Karpas-422 (cell line): ENCODE measurements at regions not wholly inside any gene's neighbourhood (a gene's known extent, or its start where the extent isn't known, plus 50 kb on each side); places are given as distances from the start of the nearest gene placed in this dataset.

Experiments
- DNase-seq: peaks from one replicate; pipeline ENCODE4 v3.0.0-alpha.2; 2015
- H2AFZ ChIP-seq: fragments of 200-600 bp; sonication (generic); 2 replicates; pipeline ENCODE4 v1.6.1; 2014; ENCODE audit warnings: antibody characterized with exemption, low read length, mixed read lengths
- H3K27ac ChIP-seq: fragments of 200-600 bp; sonication (generic); 2 replicates; pipeline ENCODE4 v1.5.1; 2014; ENCODE audit warnings: mild to moderate bottlenecking, low read length, moderate library complexity
- H3K27me3 ChIP-seq: fragments of 200-600 bp; sonication (generic); 2 replicates; pipeline ENCODE4 v1.6.1; 2014; ENCODE audit warnings: low read length, mixed read lengths
- H3K36me3 ChIP-seq: fragments of 200-600 bp; sonication (generic); 2 replicates; pipeline ENCODE4 v1.6.1; 2014; ENCODE audit warnings: low read length, mixed read lengths; ENCODE audit not compliant: insufficient read depth
- H3K4me1 ChIP-seq: fragments of 200-600 bp; sonication (generic); 2 replicates; pipeline ENCODE4 v1.6.1; 2014; ENCODE audit warnings: mild to moderate bottlenecking, low read length, mixed read lengths
- H3K4me2 ChIP-seq: fragments of 200-600 bp; sonication (generic); 2 replicates; pipeline ENCODE4 v1.6.1; 2014; ENCODE audit warnings: low read length, low read depth, mild to moderate bottlenecking; ENCODE audit not compliant: poor library complexity, severe bottlenecking
- H3K4me3 ChIP-seq: fragments of 200-600 bp; sonication (generic); 2 replicates; pipeline ENCODE4 v1.5.1; 2014; ENCODE audit warnings: mild to moderate bottlenecking, antibody characterized with exemption, low read length, mixed read lengths
- H3K79me2 ChIP-seq: fragments of 200-600 bp; sonication (generic); 2 replicates; pipeline ENCODE4 v1.6.1; 2014; ENCODE audit warnings: mild to moderate bottlenecking, low read length, mixed read lengths
- H3K9ac ChIP-seq: fragments of 200-600 bp; sonication (generic); 2 replicates; pipeline ENCODE4 v1.6.0; 2014; ENCODE audit warnings: low read length
- H3K9me2 ChIP-seq: fragments of 200-600 bp; sonication (generic), shearing (Covaris generic); replicated peaks from 2 replicates; pipeline ENCODE4 v1.6.0; 2014; ENCODE audit warnings: mild to moderate bottlenecking, low read length, moderate library complexity; ENCODE audit not compliant: insufficient read depth
- H3K9me3 ChIP-seq: fragments of 300-700, 200-600 bp; sonication (generic); 2 replicates; pipeline ENCODE4 v1.6.1; 2014; ENCODE audit warnings: low read length, mixed read lengths
- H4K20me1 ChIP-seq: fragments of 200-600 bp; sonication (generic); 2 replicates; pipeline ENCODE4 v1.6.1; 2014; ENCODE audit warnings: mild to moderate bottlenecking, antibody characterized with exemption, low read length, low read depth; ENCODE audit not compliant: insufficient read depth

DNA sequence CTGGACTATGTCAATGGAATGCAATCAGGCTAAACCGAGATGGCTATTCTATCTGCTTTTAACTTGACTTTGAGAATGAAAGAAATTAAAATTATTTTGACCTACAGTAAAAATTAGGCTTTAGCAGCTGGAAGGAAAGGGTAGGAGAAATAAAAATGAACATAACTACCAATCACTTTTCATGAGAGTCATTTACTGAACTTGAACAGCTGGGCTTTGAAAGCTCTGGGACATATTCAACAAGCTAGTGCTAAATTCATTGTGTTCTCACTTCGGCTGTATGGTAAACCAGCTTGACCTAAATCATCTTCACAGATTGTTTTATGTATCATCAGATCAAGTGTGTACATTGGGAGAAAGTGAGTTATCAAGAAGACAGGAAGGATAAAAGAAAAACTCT is 161.5 kb upstream of the STXBP5 start:
- Histone ChIP-seq H2AFZ (no peak overlapping the region), H3K36me3 (no peaks in the 10 kb centered on the region), H3K9ac (no peak overlapping the region), H4K20me1 (no peaks in the 10 kb centered on the region), H3K27me3 (no peaks in the 10 kb centered on the region), H3K9me3 (no peaks in the 10 kb centered on the region), H3K9me2 (no peaks in the 10 kb centered on the region), H3K79me2 (no peaks in the 10 kb centered on the region), H3K4me1 (peaks cover 5% of the 10 kb centered on the region), H3K4me3 (no peak overlapping the region), H3K27ac (no peak overlapping the region), H3K4me2 (no peak overlapping the region)
- no peak for DNase-seq

DNA sequence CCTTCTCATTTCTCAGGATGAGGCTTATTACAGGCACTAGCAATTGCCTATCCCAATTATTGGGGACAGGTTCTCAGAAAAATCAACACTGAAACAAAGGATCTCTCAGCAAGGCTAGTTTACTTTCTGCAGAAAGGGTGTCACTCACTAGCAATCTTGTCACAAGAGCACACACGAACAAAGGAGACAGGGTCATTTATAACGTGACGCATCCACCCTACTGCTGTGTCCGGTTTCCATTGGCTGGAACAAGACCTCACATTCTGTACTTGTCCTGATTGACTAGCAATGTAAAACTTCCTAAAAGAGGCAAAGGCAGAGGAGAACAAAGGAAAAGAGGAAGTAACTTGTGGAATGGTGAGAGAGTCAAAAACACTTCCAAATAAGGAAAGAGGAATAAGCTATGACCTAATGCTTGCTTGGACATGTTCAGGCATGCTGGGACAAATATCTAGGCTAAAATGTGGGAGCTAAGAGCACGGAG is 160.2 kb upstream of the STXBP5 start:
- Histone ChIP-seq H3K36me3 (no peaks in the 10 kb centered on the region), H3K4me1 (no peaks in the 10 kb centered on the region), H3K9me2 (no peaks in the 10 kb centered on the region), H3K4me3 (no peak overlapping the region), H3K9ac (no peak overlapping the region), H3K27me3 (no peaks in the 10 kb centered on the region), H3K9me3 (no peaks in the 10 kb centered on the region), H3K79me2 (no peaks in the 10 kb centered on the region), H3K27ac (no peak overlapping the region), H4K20me1 (no peaks in the 10 kb centered on the region), H2AFZ (no peak overlapping the region), H3K4me2 (no peak overlapping the region)
- no peak for DNase-seq

DNA sequence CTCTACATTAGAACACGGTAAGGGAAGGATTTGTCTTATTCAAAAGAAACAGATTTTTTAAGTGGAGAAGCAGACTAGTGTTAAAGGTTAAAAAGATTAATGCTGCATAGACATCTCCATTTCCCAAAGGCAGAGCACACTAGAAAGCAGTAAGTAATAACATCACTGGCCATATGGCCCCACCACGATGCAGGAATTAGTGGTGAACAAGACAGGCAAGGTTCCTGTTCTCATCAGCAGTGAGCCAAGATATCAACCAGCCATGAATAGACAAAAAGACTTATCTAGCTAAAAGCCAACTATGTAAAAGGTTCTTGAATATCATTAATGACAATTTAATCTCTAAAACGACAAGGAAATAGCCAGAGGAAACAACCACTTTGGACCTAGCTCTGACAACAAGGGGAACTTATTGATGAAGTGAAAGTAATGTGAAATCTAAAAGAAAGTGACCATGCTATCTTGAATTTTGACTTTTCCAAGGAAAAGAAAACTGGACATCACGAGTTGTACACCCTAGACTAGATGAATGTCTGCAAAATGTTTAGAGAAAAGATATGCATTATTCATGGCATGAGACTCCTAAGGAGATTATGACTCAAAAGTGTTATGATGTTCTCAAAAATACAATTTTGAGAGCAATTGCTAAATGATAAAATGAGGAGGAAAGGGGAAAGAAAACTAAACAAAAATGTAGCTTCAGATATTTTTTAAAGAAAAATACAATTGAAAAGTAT is 157.9 kb upstream of the STXBP5 start:
- Histone ChIP-seq H3K9me2 (no peaks in the 10 kb centered on the region), H3K79me2 (no peaks in the 10 kb centered on the region), H3K9ac (no peak overlapping the region), H2AFZ (no peak overlapping the region), H3K9me3 (no peaks in the 10 kb centered on the region), H3K4me2 (no peak overlapping the region), H3K4me1 (no peaks in the 10 kb centered on the region), H3K27me3 (no peaks in the 10 kb centered on the region), H4K20me1 (no peaks in the 10 kb centered on the region), H3K36me3 (no peaks in the 10 kb centered on the region), H3K4me3 (no peak overlapping the region), H3K27ac (no peak overlapping the region)
- no peak for DNase-seq

DNA sequence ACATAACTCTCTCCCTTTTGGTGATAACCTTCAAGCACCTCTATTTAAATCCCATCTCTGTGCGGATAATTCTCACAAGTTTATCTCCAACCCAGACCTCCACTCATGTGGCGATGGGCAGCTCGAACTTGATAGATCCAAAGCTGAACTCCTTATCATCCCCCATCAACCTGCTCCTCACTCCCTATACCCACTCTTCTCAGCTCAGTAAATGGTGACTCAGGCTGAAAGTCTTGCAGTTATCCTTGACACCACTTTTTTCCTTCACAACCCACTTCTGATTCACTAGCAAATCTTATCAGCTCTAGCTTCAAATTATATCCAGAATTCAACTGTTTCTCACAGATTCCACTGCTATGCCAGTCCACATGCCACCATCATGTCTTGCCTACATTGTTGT is 155.3 kb upstream of the STXBP5 start:
- Histone ChIP-seq H3K27me3 (0 out of 2 replicates have a peak, but pooled peaks cover 3% of the 10 kb centered on the region), H3K4me2 (no peak overlapping the region), H3K79me2 (no peaks in the 10 kb centered on the region), H3K36me3 (no peaks in the 10 kb centered on the region), H3K27ac (no peak overlapping the region), H2AFZ (no peak overlapping the region), H4K20me1 (no peaks in the 10 kb centered on the region), H3K4me1 (no peaks in the 10 kb centered on the region), H3K4me3 (no peak overlapping the region), H3K9ac (no peak overlapping the region), H3K9me3 (no peaks in the 10 kb centered on the region), H3K9me2 (no peaks in the 10 kb centered on the region)
- no peak for DNase-seq

DNA sequence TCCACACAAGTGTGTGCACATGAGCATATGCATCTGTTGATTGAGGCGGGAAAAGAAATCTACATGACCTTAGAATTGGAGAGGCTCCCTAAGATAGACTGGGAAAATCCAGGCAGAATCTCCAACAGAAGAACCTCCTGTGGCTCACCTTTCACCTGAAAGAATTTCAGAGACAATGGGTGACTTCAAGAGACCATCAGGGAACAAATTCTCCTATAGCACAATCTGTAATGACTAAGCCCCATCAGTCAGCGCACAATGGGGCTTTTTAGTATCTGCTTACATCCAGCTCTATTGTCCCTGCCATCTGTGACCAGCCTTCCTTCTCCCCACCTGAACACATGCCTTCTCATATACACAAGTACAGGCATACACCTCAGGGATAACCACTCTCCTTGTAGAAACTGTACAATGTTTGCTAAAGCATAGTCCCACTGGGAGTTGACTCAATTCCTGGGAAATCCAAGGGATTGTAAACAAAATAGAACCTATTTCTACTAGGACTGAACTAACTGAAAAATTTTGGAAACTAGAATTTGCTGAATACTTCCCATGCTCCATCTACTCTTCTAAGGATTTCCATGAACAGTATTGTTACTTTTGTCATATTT is 150.8 kb upstream of the STXBP5 start:
- Histone ChIP-seq H3K9me2 (no peaks in the 10 kb centered on the region), H3K4me3 (no peak overlapping the region), H3K27me3 (0 out of 2 replicates have a peak, but pooled peaks cover 3% of the 10 kb centered on the region), H3K4me2 (no peak overlapping the region), H3K9me3 (no peaks in the 10 kb centered on the region), H4K20me1 (no peaks in the 10 kb centered on the region), H3K27ac (no peak overlapping the region), H3K79me2 (no peaks in the 10 kb centered on the region), H3K9ac (no peak overlapping the region), H2AFZ (no peak overlapping the region), H3K36me3 (no peaks in the 10 kb centered on the region), H3K4me1 (peaks cover 5% of the 10 kb centered on the region)
- no peak for DNase-seq

DNA sequence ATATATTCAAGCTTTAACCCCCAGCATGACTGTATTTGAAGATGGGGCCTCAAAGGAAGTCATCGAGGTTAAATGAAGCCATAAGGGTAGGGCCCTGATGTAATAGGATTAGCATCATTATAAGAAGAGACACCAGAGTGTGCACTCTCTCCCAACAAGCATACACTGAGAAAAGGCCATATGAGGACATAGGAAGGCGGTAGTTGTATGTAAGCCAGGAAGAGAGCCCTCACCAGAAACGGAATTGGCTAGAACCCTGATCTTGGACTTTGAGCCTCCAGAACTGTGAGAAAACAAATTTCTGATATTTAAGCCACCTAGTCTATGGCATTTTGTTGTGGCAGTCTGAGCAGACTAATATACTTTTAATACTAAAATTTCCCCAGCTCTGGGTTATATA is 150.1 kb upstream of the STXBP5 start:
- H3K27me3 ChIP-seq = 0 out of 2 replicates have a peak, but pooled peaks cover 3% of the 10 kb centered on the region
- no peaks in the 10 kb centered on the region for H3K79me2 ChIP-seq
- no peak overlapping the region for H2AFZ ChIP-seq
- no peak overlapping the region for H3K4me2 ChIP-seq
- no peaks in the 10 kb centered on the region for H3K9me3 ChIP-seq
- no peaks in the 10 kb centered on the region for H3K9me2 ChIP-seq
- H3K36me3 ChIP-seq = no peaks in the 10 kb centered on the region
- H3K9ac ChIP-seq = no peak overlapping the region
- peaks cover 5% of the 10 kb centered on the region for H3K4me1 ChIP-seq
- H4K20me1 ChIP-seq = no peaks in the 10 kb centered on the region
- DNase-seq = no peak
- H3K4me3 ChIP-seq = no peak overlapping the region
- no peak overlapping the region for H3K27ac ChIP-seq

DNA sequence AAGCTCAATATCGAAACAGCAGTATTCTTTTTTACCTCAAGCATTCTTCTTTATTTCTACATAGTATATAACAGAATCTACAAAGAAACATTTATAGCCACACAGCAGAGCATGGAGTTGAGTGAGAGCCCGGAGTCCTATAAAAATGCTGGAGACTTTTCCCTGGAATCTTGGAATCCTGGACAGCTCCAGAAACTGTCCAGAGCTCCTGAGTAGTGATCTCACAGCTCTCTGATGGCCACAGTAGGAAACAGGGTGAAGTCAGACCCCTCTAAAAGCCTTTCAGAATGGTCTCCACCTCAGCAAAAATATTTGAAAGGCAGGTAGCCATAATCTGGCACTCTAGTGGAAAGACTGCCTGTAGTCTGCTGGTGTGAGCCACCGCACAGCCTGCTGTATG is 149.3 kb upstream of the STXBP5 start:
- no peaks in the 10 kb centered on the region for H3K9me3 ChIP-seq
- H3K9me2 ChIP-seq = no peaks in the 10 kb centered on the region
- H3K27me3 ChIP-seq = 0 out of 2 replicates have a peak, but pooled peaks cover 3% of the 10 kb centered on the region
- H3K79me2 ChIP-seq = no peaks in the 10 kb centered on the region
- no peak overlapping the region for H3K27ac ChIP-seq
- no peaks in the 10 kb centered on the region for H3K36me3 ChIP-seq
- H4K20me1 ChIP-seq = no peaks in the 10 kb centered on the region
- H2AFZ ChIP-seq = no peak overlapping the region
- H3K4me3 ChIP-seq = no peak overlapping the region
- H3K9ac ChIP-seq = no peak overlapping the region
- no peak overlapping the region for H3K4me2 ChIP-seq
- DNase-seq = no peak
- peaks cover 5% of the 10 kb centered on the region for H3K4me1 ChIP-seq

DNA sequence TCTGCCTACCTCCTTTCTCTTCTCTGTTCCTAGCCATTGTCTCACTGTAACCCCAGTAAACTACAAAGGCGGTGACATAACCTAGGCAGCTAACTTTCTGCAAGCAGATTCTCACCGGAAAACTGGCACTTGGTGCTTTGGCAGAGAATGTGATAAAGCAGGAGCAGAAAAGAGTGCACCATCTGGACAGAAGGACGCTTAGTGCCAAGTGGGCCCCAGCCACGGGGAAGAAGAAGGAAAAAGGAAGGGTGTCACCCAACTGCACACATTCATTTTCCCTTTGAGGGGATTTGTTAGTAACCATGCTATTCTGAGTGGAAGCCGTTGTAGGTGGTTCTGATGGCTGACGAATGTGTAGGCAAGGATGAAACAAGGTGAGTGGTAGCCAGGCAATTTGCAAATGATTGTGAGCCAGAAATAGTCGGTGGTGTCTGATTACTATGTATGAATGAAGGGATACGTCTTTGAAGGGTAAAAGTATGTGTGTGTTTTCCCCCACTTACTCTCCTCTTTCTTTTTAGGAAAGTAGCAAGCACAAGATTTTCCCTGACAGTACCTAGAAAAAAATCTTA is 148.3 kb upstream of the STXBP5 start:
- Histone ChIP-seq H3K4me2 (no peak overlapping the region), H3K9me3 (no peaks in the 10 kb centered on the region), H4K20me1 (no peaks in the 10 kb centered on the region), H3K4me1 (peaks cover 5% of the 10 kb centered on the region), H3K9me2 (no peaks in the 10 kb centered on the region), H3K4me3 (no peak overlapping the region), H3K27me3 (0 out of 2 replicates have a peak, but pooled peaks cover 3% of the 10 kb centered on the region), H3K36me3 (no peaks in the 10 kb centered on the region), H3K79me2 (no peaks in the 10 kb centered on the region), H3K27ac (no peak overlapping the region), H2AFZ (no peak overlapping the region), H3K9ac (no peak overlapping the region)
- DNase-seq = no peak
